ENCODE measurements at regions not wholly inside any gene's neighbourhood (a gene's known extent, or its start where the extent isn't known, plus 50 kb on each side); places are given as distances from the start of the nearest gene placed in this dataset.
"Not testable (repeated sequence)": the region's sequence is repeated elsewhere in the genome, so short reads cannot be mapped to it uniquely, and the experiment has no call there.

DNA sequence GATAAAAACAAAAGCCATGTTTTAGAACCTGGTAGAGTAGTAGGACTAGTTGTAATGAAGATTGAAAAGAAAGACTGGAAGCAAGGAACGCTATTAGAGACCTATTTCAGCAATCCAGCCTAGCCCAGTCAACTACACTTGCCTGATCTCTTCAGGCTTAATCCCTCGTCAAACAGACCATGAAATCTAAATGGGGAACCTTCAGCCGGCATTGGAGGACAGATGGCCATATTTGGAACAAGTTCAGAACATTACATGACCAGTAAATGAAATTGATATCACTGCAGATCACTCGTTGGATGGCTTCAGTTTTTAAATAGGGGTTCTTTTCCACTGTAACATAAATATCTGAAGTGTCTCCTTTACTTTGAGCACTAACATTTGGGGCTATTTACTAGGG is 84.8 kb upstream of the WDR44 start:
- no peak for DNase-seq

DNA sequence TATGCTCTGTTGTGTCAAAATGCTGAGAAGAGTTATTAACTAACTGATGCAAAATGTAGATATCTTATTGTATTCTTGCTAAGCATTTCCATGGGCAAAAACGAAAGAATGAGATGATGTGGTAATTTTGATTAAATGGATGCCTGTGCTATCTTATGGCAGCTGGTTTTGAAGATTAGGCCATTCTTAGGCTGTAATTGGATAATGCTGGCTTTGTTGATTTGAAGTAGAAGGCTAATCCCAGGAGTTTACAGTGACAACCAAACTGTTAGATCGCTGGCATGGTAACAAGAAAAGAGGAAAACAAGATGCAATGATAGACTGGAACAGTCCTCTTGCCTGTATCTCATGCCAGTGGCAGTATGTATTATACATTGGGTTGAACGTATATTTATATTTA is 74.1 kb upstream of the WDR44 start:
- no peak for DNase-seq

DNA sequence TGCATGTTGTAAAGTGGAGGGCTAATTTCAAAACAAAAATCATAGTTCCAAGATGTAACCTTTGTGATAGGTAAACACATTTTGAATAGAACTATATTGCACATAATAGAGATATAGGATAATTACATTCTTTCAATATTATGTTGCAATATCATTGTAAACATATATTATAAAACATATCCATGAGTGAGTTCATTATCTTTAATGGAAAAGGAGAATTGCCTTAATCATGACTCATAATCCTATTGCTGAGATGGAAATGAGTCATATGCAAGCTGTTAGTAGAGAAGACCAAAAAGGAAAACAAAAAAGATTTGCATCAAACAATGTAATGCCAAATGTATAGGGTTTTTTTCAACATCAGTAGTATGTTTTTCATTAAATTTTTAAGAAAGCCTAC is 73.7 kb upstream of the WDR44 start:
- DNase-seq = peak; percentile 4 to 57 (median 51)

GRCh38 chrX:118286066-118286762 is 59.7 kb upstream of the WDR44 start:
- DNase-seq = peak in 2 of 3 donors; percentile 18 to 21

DNA sequence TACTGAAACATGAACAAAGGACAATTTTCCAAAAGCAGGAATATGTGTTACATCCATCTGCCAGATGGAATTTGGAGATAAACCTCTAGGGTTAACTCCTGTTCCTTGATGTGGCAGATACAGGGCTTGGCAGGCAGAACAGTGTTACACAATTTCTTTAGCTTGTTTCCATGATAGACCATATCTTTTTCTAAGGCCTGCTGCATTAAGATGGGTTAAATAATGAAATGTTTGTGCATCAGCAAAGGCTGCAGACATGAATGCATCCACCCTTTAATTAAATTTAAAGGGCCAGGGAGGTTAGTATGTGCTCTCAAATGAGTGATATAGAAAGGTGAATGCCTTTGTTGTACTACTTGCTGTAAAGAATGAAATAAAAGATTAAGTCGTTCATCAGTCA is 50.1 kb upstream of the WDR44 start:
- not testable (repeated sequence) for DNase-seq

All from suppressor macrophage treated with lipopolysaccharide for 1 hour (primary cell).